ENCODE measurements at regions not wholly inside any gene's neighbourhood (a gene's known extent, or its start where the extent isn't known, plus 50 kb on each side); places are given as distances from the start of the nearest gene placed in this dataset.
"Not testable (repeated sequence)": the region's sequence is repeated elsewhere in the genome, so short reads cannot be mapped to it uniquely, and the experiment has no call there.

DNA sequence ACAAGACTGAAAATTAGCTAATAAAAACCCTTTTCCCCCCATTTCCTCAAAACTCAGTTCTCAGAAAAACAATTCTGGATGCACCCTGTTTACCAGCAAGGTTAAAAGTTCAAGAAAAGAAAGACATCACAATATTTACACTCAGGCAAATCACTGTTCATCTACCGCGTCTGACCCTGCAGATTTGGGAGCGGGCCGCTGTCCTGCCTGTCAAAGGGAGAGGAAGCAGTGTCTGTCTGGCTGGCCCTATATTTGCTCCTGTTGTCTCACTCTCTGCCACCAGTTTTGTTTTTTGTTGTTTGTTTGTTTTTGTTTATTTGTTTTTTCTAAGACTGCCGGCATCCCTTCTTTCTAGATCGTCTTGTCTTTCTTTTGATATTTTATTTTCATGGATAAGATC lies 299.4 kb downstream of the BCL2L11 start:
- not testable (repeated sequence) for H3K27ac ChIP-seq (ENCODE audit: low read depth in 1 of 2, low read length in 1 of 2); DNase-seq; ATAC-seq (ENCODE audit: insufficient read depth, low FRiP score); H3K27me3 ChIP-seq (ENCODE audit: control insufficient read depth in 3 of 3, insufficient read depth in 3 of 3, low read length in 2 of 3); H3K4me3 ChIP-seq; H3K36me3 ChIP-seq (ENCODE audit: control insufficient read depth in 4 of 4, insufficient read depth in 4 of 4, low read length in 4 of 4); H3K4me1 ChIP-seq (ENCODE audit: control insufficient read depth in 5 of 5, insufficient read depth in 5 of 5, low read length in 5 of 5); H3K9me3 ChIP-seq (ENCODE audit: control insufficient read depth in 4 of 4, insufficient read depth in 3 of 4, low read length in 3 of 4); H3K9ac ChIP-seq (ENCODE audit: insufficient read depth in 1 of 2, low read length in 2 of 2)
- WGBS, 2 donors: 80 to 100% methylated on average over 4 of the region's 6 CpGs

DNA sequence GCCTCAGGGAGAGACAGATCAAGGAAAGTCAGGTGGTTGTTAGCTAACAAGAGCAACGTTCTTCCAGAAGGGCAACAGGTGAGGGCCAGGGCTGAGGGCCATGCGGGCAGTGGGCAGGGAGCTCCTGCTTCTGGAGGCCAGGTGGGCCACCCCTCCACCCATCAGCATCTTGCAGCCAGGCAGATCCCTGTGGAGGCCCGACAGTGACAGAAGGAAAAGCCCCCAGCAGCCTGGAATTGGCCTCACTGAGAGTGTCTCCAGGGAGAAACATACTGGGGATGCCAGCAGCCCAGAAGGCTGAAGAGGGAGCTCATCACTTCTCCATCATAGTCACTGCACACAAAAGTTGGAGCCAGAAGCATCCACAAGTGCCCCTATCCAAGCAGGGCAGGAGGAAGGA lies 300.1 kb downstream of the BCL2L11 start:
- not testable (repeated sequence) for H3K36me3 ChIP-seq (ENCODE audit: control insufficient read depth in 4 of 4, insufficient read depth in 4 of 4, low read length in 4 of 4); DNase-seq; H3K27me3 ChIP-seq (ENCODE audit: control insufficient read depth in 3 of 3, insufficient read depth in 3 of 3, low read length in 2 of 3); H3K4me1 ChIP-seq (ENCODE audit: control insufficient read depth in 5 of 5, insufficient read depth in 5 of 5, low read length in 5 of 5); H3K4me3 ChIP-seq; H3K9me3 ChIP-seq (ENCODE audit: control insufficient read depth in 4 of 4, insufficient read depth in 3 of 4, low read length in 3 of 4); ATAC-seq (ENCODE audit: insufficient read depth, low FRiP score); H3K27ac ChIP-seq (ENCODE audit: low read depth in 1 of 2, low read length in 1 of 2); H3K9ac ChIP-seq (ENCODE audit: insufficient read depth in 1 of 2, low read length in 2 of 2)
- 73 to 79% methylated on average over 2 to 3 of the region's 3 CpGs for WGBS, 2 donors

DNA sequence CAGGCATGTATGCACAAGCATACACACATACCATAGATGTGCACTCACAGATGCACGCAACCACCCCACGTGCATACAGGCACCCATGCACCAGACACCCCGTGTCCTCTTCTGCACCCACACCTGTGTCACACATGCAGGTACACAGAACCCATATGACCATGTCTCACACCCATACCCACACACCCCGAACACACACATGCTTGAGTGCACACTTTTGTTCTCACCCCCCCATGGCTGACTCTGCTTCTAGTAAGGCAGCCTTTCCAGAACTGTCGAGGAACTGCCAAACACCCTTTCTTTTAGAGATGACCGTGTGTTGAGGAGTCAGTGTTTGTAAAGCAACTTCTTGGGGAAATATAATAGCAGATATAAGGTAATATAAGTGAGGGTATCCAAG lies 301.2 kb downstream of the BCL2L11 start:
- WGBS, 2 donors: 94 to 97% methylated on average over 3 to 4 of the region's 6 CpGs
- not testable (repeated sequence) for H3K4me3 ChIP-seq; H3K27ac ChIP-seq (ENCODE audit: low read depth in 1 of 2, low read length in 1 of 2); H3K27me3 ChIP-seq (ENCODE audit: control insufficient read depth in 3 of 3, insufficient read depth in 3 of 3, low read length in 2 of 3); ATAC-seq (ENCODE audit: insufficient read depth, low FRiP score); H3K9me3 ChIP-seq (ENCODE audit: control insufficient read depth in 4 of 4, insufficient read depth in 3 of 4, low read length in 3 of 4); H3K36me3 ChIP-seq (ENCODE audit: control insufficient read depth in 4 of 4, insufficient read depth in 4 of 4, low read length in 4 of 4); DNase-seq; H3K4me1 ChIP-seq (ENCODE audit: control insufficient read depth in 5 of 5, insufficient read depth in 5 of 5, low read length in 5 of 5); H3K9ac ChIP-seq (ENCODE audit: insufficient read depth in 1 of 2, low read length in 2 of 2)

DNA sequence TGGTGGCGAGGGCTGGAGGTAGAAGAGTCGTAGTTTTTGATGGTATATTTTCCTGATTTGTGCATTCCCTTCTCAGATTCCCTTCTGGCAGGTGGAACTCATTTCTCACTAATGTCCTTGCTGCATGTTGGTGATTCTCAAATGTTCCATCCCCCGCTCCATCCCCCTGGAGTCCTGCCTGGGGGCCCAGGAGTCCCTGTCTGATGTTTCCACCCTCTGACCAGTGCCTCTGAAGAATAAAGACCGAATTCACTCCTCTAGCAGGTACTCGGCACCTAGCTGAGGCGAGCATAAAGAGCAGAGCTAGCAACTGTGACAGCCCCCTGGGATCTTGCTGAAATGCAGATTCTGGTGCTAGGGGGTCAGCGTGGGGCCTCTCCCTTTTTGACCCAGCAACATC lies 301.8 kb downstream of the BCL2L11 start:
- H3K4me1 ChIP-seq (ENCODE audit: control insufficient read depth in 5 of 5, insufficient read depth in 5 of 5, low read length in 5 of 5); H3K36me3 ChIP-seq (ENCODE audit: control insufficient read depth in 4 of 4, insufficient read depth in 4 of 4, low read length in 4 of 4); H3K4me3 ChIP-seq; ATAC-seq (ENCODE audit: insufficient read depth, low FRiP score); H3K9ac ChIP-seq (ENCODE audit: insufficient read depth in 1 of 2, low read length in 2 of 2); DNase-seq; H3K9me3 ChIP-seq (ENCODE audit: control insufficient read depth in 4 of 4, insufficient read depth in 3 of 4, low read length in 3 of 4); H3K27me3 ChIP-seq (ENCODE audit: control insufficient read depth in 3 of 3, insufficient read depth in 3 of 3, low read length in 2 of 3); H3K27ac ChIP-seq (ENCODE audit: low read depth in 1 of 2, low read length in 1 of 2): not testable (repeated sequence)
- 92 to 94% methylated on average over 7 of the region's 7 CpGs for WGBS, 2 donors

DNA sequence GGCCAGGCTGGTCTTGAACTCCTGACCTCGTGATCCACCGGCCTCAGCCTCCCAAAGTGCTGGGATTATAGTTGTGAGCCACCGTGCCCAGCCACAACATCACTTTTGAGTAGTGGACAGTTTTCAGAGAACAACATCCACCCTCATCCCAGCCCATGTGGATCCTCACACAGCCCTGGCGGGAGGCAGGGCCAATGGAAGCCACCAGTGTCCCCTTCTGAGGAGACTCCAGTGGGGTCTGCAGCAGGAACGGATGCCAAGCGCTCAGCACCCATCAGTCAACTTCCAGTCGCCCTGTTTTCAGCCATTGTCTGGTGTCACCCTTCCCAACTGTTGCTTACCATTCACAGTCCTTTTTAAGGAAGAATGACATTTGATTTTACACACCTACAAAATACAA lies 302.5 kb downstream of the BCL2L11 start:
- H3K36me3 ChIP-seq (ENCODE audit: control insufficient read depth in 4 of 4, insufficient read depth in 4 of 4, low read length in 4 of 4); H3K4me1 ChIP-seq (ENCODE audit: control insufficient read depth in 5 of 5, insufficient read depth in 5 of 5, low read length in 5 of 5); ATAC-seq (ENCODE audit: insufficient read depth, low FRiP score); H3K27me3 ChIP-seq (ENCODE audit: control insufficient read depth in 3 of 3, insufficient read depth in 3 of 3, low read length in 2 of 3); H3K9ac ChIP-seq (ENCODE audit: insufficient read depth in 1 of 2, low read length in 2 of 2); H3K27ac ChIP-seq (ENCODE audit: low read depth in 1 of 2, low read length in 1 of 2); H3K9me3 ChIP-seq (ENCODE audit: control insufficient read depth in 4 of 4, insufficient read depth in 3 of 4, low read length in 3 of 4); H3K4me3 ChIP-seq; DNase-seq: not testable (repeated sequence)
- 90 to 98% methylated on average over 5 to 7 of the region's 7 CpGs for WGBS, 2 donors

DNA sequence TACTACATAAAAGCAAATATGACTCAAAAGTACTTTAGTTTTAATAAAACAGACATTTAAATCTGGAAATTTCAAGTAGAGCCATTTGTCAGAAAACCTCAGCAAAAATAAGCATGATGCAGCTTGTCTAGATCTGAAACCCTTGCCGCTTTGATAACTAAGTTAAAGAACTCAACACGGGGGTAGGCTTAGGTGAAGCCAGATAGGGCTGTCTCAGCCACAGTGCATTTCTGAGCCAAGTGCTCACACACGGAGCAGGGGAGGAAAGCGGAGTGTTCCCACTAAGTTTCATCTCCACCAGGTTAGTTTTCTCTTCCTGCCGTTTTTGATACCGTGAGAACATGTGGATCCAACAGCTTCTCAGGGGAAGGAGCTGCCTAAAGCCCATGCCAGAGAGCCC lies 303.5 kb downstream of the BCL2L11 start:
- DNase-seq; H3K4me3 ChIP-seq; H3K27ac ChIP-seq (ENCODE audit: low read depth in 1 of 2, low read length in 1 of 2); H3K36me3 ChIP-seq (ENCODE audit: control insufficient read depth in 4 of 4, insufficient read depth in 4 of 4, low read length in 4 of 4); H3K9me3 ChIP-seq (ENCODE audit: control insufficient read depth in 4 of 4, insufficient read depth in 3 of 4, low read length in 3 of 4); H3K27me3 ChIP-seq (ENCODE audit: control insufficient read depth in 3 of 3, insufficient read depth in 3 of 3, low read length in 2 of 3); ATAC-seq (ENCODE audit: insufficient read depth, low FRiP score); H3K9ac ChIP-seq (ENCODE audit: insufficient read depth in 1 of 2, low read length in 2 of 2); H3K4me1 ChIP-seq (ENCODE audit: control insufficient read depth in 5 of 5, insufficient read depth in 5 of 5, low read length in 5 of 5): not testable (repeated sequence)
- WGBS, 2 donors: 79 to 84% methylated on average over 2 to 4 of the region's 6 CpGs

DNA sequence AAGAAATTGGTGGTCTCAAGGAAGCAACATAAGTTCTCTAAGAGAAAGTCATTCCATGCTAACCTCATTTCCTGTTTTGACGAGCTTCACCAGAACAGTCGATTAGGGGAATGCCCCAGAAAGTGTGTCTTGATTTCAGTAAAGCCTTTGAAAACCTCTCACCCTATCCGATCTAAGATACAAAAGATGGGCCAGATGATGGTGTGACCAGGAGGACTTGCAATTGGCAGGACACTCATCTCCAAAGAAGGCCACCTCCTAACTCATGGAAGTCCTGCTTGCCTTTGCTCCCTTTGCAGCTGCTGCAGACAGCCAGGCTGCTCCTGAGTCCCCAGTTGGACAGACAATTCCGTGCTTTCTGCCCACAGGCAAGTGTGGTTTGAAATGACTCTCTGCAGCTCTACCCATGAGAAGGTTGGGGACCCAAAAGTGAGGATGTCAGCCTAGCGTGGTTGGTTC lies 304.2 kb downstream of the BCL2L11 start:
- H3K36me3 ChIP-seq (ENCODE audit: control insufficient read depth in 4 of 4, insufficient read depth in 4 of 4, low read length in 4 of 4); H3K27me3 ChIP-seq (ENCODE audit: control insufficient read depth in 3 of 3, insufficient read depth in 3 of 3, low read length in 2 of 3); H3K9ac ChIP-seq (ENCODE audit: insufficient read depth in 1 of 2, low read length in 2 of 2); H3K9me3 ChIP-seq (ENCODE audit: control insufficient read depth in 4 of 4, insufficient read depth in 3 of 4, low read length in 3 of 4); ATAC-seq (ENCODE audit: insufficient read depth, low FRiP score); H3K4me1 ChIP-seq (ENCODE audit: control insufficient read depth in 5 of 5, insufficient read depth in 5 of 5, low read length in 5 of 5); H3K27ac ChIP-seq (ENCODE audit: low read depth in 1 of 2, low read length in 1 of 2); H3K4me3 ChIP-seq; DNase-seq: not testable (repeated sequence)
- 44 to 62% methylated on average over 3 to 4 of the region's 5 CpGs for WGBS, 2 donors

DNA sequence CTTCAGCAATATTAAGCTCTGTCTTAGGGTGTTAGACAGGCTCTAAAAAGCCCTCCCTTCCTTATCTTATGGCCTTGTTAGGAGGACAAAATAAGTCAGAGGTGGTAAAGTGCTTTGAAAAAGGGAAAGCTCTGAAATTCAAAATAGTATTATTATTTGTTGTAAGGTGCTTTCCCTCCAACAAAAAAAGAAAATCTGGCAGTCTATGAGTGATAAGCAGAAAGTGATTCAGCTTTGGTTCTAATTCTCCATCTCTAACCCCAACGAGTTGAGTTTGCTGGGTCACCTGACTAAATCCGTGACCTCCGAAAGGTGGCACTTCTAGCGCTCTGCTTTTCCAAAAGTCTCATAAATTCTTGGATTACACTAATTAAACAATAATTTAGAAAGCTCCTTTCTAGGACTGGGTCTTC lies 305.1 kb downstream of the BCL2L11 start:
- not testable (repeated sequence) for H3K27ac ChIP-seq (ENCODE audit: low read depth in 1 of 2, low read length in 1 of 2); H3K4me3 ChIP-seq; H3K9me3 ChIP-seq (ENCODE audit: control insufficient read depth in 4 of 4, insufficient read depth in 3 of 4, low read length in 3 of 4); H3K27me3 ChIP-seq (ENCODE audit: control insufficient read depth in 3 of 3, insufficient read depth in 3 of 3, low read length in 2 of 3); ATAC-seq (ENCODE audit: insufficient read depth, low FRiP score); H3K9ac ChIP-seq (ENCODE audit: insufficient read depth in 1 of 2, low read length in 2 of 2); DNase-seq; H3K36me3 ChIP-seq (ENCODE audit: control insufficient read depth in 4 of 4, insufficient read depth in 4 of 4, low read length in 4 of 4); H3K4me1 ChIP-seq (ENCODE audit: control insufficient read depth in 5 of 5, insufficient read depth in 5 of 5, low read length in 5 of 5)
- whole genome bisulfite sequencing, 2 donors: 91 to 97% methylated on average over 4 of the region's 4 CpGs

DNA sequence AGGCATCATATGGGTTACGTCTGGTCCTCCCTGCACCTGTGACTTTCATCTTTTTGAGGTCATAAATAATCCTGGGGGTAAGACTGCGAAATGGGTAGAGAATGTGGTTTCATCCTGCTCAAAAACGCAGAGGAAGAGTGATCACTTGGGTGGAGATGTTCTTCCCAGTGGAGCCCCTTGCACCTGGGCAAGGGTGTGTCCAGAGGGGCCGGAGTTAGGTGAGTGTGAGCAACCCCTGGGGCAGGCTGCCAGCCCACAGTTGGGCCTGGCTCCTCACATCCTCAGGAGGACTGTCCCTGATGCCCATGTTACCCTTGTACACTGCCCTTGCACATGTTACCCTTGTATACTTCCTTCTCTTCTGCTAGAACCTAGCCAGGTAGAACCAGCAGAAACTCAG lies 306.6 kb downstream of the BCL2L11 start:
- not testable (repeated sequence) for H3K27ac ChIP-seq (ENCODE audit: low read depth in 1 of 2, low read length in 1 of 2); H3K9ac ChIP-seq (ENCODE audit: insufficient read depth in 1 of 2, low read length in 2 of 2); H3K4me1 ChIP-seq (ENCODE audit: control insufficient read depth in 5 of 5, insufficient read depth in 5 of 5, low read length in 5 of 5); ATAC-seq (ENCODE audit: insufficient read depth, low FRiP score); H3K4me3 ChIP-seq; H3K27me3 ChIP-seq (ENCODE audit: control insufficient read depth in 3 of 3, insufficient read depth in 3 of 3, low read length in 2 of 3); H3K36me3 ChIP-seq (ENCODE audit: control insufficient read depth in 4 of 4, insufficient read depth in 4 of 4, low read length in 4 of 4); H3K9me3 ChIP-seq (ENCODE audit: control insufficient read depth in 4 of 4, insufficient read depth in 3 of 4, low read length in 3 of 4); DNase-seq
- WGBS, 2 donors: 97 to 98% methylated on average over 4 of the region's 4 CpGs

Measured in lung (tissue), 9 donors.